ENCODE measurements at regions not wholly inside any gene's neighbourhood (a gene's known extent, or its start where the extent isn't known, plus 50 kb on each side); places are given as distances from the start of the nearest gene placed in this dataset.
"Not testable (repeated sequence)": the region's sequence is repeated elsewhere in the genome, so short reads cannot be mapped to it uniquely, and the experiment has no call there.

DNA sequence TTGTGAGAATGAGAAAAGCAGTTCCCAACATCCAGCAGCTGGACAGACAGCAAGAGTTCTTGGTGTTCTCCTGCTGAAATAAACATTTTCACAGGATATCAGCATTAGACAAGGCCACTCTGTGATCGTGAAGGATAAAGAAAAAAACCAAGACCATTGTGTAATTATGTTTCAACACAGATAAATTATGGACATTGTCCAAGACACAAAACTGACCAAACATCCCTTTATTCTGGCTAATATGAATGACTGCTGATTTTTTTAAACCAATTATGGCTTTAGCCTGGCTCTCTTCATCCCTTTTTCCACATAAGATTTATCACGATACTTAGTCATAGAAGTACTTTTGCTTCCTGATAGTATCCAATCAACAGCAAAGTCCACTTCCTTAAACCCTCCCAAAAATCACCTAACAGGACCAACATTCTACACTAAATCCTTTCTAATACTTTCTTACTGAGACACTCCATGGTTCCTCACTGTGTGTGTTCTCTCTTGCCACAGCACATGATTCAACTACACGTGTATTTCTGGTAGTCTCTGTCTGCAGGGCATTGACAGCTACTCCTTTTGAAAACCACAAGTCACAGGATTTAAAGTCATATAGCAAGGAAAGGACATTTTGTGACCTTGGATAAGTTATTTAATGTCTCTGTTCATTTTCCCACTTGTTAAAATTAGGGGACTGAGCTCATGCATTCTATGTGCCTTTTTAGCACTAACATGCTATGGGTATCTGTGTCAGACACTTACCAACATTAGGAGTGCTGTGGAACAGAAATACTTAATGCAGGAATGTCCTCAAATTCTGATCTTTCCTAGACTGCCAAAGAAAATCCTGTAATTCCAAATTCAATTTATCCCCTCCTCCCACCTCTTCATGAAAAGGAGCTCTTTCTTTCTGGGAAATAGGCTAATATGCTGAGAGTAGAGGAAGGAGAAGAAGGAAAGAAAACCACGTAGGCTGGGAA lies 137.2 kb upstream of the PGRMC2 start:
- H3K27me3 ChIP-seq (ENCODE audit: insufficient read depth, poor library complexity, severe bottlenecking), result no peaks in the 10 kb centered on the region
- no peak overlapping the region for H3K27ac ChIP-seq (replicated peaks)
- DNase-seq (ENCODE audit: low read depth in 1 of 2, low spot score in 1 of 2), result no peak
- H3K4me3 ChIP-seq (replicated peaks; ENCODE audit: insufficient read depth, low read length), result no peak overlapping the region
- TF ChIP-seq, protein P1, sequence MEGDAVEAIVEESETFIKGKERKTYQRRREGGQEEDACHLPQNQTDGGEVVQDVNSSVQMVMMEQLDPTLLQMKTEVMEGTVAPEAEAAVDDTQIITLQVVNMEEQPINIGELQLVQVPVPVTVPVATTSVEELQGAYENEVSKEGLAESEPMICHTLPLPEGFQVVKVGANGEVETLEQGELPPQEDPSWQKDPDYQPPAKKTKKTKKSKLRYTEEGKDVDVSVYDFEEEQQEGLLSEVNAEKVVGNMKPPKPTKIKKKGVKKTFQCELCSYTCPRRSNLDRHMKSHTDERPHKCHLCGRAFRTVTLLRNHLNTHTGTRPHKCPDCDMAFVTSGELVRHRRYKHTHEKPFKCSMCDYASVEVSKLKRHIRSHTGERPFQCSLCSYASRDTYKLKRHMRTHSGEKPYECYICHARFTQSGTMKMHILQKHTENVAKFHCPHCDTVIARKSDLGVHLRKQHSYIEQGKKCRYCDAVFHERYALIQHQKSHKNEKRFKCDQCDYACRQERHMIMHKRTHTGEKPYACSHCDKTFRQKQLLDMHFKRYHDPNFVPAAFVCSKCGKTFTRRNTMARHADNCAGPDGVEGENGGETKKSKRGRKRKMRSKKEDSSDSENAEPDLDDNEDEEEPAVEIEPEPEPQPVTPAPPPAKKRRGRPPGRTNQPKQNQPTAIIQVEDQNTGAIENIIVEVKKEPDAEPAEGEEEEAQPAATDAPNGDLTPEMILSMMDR (IDR thresholded peaks at IDR 0.05; ENCODE audit: insufficient read depth, low read length), result no peak
- TF ChIP-seq, protein P2, sequence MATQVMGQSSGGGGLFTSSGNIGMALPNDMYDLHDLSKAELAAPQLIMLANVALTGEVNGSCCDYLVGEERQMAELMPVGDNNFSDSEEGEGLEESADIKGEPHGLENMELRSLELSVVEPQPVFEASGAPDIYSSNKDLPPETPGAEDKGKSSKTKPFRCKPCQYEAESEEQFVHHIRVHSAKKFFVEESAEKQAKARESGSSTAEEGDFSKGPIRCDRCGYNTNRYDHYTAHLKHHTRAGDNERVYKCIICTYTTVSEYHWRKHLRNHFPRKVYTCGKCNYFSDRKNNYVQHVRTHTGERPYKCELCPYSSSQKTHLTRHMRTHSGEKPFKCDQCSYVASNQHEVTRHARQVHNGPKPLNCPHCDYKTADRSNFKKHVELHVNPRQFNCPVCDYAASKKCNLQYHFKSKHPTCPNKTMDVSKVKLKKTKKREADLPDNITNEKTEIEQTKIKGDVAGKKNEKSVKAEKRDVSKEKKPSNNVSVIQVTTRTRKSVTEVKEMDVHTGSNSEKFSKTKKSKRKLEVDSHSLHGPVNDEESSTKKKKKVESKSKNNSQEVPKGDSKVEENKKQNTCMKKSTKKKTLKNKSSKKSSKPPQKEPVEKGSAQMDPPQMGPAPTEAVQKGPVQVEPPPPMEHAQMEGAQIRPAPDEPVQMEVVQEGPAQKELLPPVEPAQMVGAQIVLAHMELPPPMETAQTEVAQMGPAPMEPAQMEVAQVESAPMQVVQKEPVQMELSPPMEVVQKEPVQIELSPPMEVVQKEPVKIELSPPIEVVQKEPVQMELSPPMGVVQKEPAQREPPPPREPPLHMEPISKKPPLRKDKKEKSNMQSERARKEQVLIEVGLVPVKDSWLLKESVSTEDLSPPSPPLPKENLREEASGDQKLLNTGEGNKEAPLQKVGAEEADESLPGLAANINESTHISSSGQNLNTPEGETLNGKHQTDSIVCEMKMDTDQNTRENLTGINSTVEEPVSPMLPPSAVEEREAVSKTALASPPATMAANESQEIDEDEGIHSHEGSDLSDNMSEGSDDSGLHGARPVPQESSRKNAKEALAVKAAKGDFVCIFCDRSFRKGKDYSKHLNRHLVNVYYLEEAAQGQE (IDR thresholded peaks at IDR 0.05; ENCODE audit: insufficient replicate concordance, low read depth), result no peak
- TF ChIP-seq GABPA (IDR thresholded peaks at IDR 0.05; ENCODE audit: low read depth), result no peak
- TF ChIP-seq SPI1 (IDR thresholded peaks at IDR 0.05; ENCODE audit: borderline replicate concordance, low read depth), result no peak
- TF ChIP-seq POLR2AphosphoS5 (IDR thresholded peaks at IDR 0.05; ENCODE audit: low read depth), result no peak

- not testable (repeated sequence) for H3K4me3 ChIP-seq (replicated peaks; ENCODE audit: insufficient read depth, low read length); H3K27me3 ChIP-seq (ENCODE audit: insufficient read depth, poor library complexity, severe bottlenecking); DNase-seq (ENCODE audit: low read depth in 1 of 2, low spot score in 1 of 2); H3K27ac ChIP-seq (replicated peaks)
These were observed 134.7 kb upstream of the PGRMC2 start for GRCh38 chr4:128422296-128422695.

- no peak for DNase-seq (ENCODE audit: low read depth in 1 of 2, low spot score in 1 of 2)
- TF ChIP-seq SPI1 (IDR thresholded peaks at IDR 0.05; ENCODE audit: borderline replicate concordance, low read depth), result no peak
- no peak for TF ChIP-seq POLR2AphosphoS5 (IDR thresholded peaks at IDR 0.05; ENCODE audit: low read depth)
- TF ChIP-seq GABPA (IDR thresholded peaks at IDR 0.05; ENCODE audit: low read depth), result no peak
- TF ChIP-seq, protein P1 (IDR thresholded peaks at IDR 0.05; ENCODE audit: insufficient read depth, low read length), result no peak
- TF ChIP-seq, protein P2 (IDR thresholded peaks at IDR 0.05; ENCODE audit: insufficient replicate concordance, low read depth), result no peak
These were observed 129.3 kb upstream of the PGRMC2 start for GRCh38 chr4:128416921-128417320.

DNA sequence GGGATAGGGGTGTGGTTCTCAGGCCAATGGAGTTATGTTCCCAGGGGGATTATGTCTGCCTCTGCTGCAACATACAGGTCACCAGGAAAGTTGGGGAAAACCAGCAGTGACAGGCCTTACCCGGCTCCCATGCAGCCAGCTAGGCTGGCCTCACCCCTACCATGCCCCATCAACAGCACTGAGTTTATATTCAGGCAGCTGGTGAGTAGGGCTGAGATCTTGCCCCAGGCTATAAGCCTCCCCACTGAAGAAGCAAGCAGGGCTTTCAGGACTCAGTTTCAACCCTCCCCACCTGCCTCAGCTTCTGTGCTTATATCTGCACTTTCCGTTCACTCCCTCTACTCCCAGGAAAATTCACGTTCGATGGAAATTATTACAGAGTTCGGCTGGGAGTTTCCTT lies 122.4 kb upstream of the PGRMC2 start:
- no peak overlapping the region for H3K27ac ChIP-seq (replicated peaks)
- DNase-seq (ENCODE audit: low read depth in 1 of 2, low spot score in 1 of 2), result no peak
- TF ChIP-seq, protein P1 (IDR thresholded peaks at IDR 0.05; ENCODE audit: insufficient read depth, low read length), result no peak
- TF ChIP-seq POLR2AphosphoS5 (IDR thresholded peaks at IDR 0.05; ENCODE audit: low read depth), result no peak
- TF ChIP-seq SPI1 (IDR thresholded peaks at IDR 0.05; ENCODE audit: borderline replicate concordance, low read depth), result no peak
- H3K4me3 ChIP-seq (replicated peaks; ENCODE audit: insufficient read depth, low read length), result no peak overlapping the region
- no peaks in the 10 kb centered on the region for H3K27me3 ChIP-seq (ENCODE audit: insufficient read depth, poor library complexity, severe bottlenecking)

More at GRCh38 chr4:128416921-128417320, 129.3 kb upstream of the PGRMC2 start:
- Histone ChIP-seq H3K27ac (replicated peaks) (no peak overlapping the region), H3K4me3 (replicated peaks; ENCODE audit: insufficient read depth, low read length) (no peak overlapping the region), H3K27me3 (ENCODE audit: insufficient read depth, poor library complexity, severe bottlenecking) (no peaks in the 10 kb centered on the region)
